ENCODE measurements at regions not wholly inside any gene's neighbourhood (a gene's known extent, or its start where the extent isn't known, plus 50 kb on each side); places are given as distances from the start of the nearest gene placed in this dataset.

GRCh38 chr11:80227915-80228314 is 787.1 kb upstream of the TENM4 start:
- H3K4me1 ChIP-seq (ENCODE audit: insufficient read depth), result no peaks in the 10 kb centered on the region
- DNase-seq (ENCODE audit: low spot score), result no peak
- H3K79me2 ChIP-seq, result no peaks in the 10 kb centered on the region
- H3K9me3 ChIP-seq (ENCODE audit: low read depth), result peaks cover 8% of the 10 kb centered on the region
- H3K36me3 ChIP-seq (replicated peaks; ENCODE audit: insufficient read depth, low read depth), result no peaks in the 10 kb centered on the region
- H3K4me3 ChIP-seq, result no peak overlapping the region
- no peak overlapping the region for H2AFZ ChIP-seq
- H3K27me3 ChIP-seq, result no peaks in the 10 kb centered on the region
- TF ChIP-seq EZH2 (IDR thresholded peaks at IDR 0.05; ENCODE audit: borderline replicate concordance) (no peak), CTCF (IDR thresholded peaks at IDR 0.05; ENCODE audit: poor library complexity) (no peak), EZH2phosphoT487 (IDR thresholded peaks at IDR 0.05; ENCODE audit: low read depth, severe bottlenecking, unreplicated experiment) (no peak)
- no peaks in the 10 kb centered on the region for H4K20me1 ChIP-seq (ENCODE audit: insufficient read depth, poor library complexity, severe bottlenecking)
- no peak overlapping the region for H3K4me2 ChIP-seq
- no peak overlapping the region for H3K27ac ChIP-seq
- H3K9me2 ChIP-seq (replicated peaks; ENCODE audit: insufficient read depth), result no peaks in the 10 kb centered on the region

GRCh38 chr11:80214413-80214812 is 773.6 kb upstream of the TENM4 start:
- no peaks in the 10 kb centered on the region for H3K9me3 ChIP-seq (ENCODE audit: low read depth)
- no peaks in the 10 kb centered on the region for H3K4me1 ChIP-seq (ENCODE audit: insufficient read depth)
- TF ChIP-seq CTCF (IDR thresholded peaks at IDR 0.05; ENCODE audit: poor library complexity), result no peak
- no peak for TF ChIP-seq EZH2phosphoT487 (IDR thresholded peaks at IDR 0.05; ENCODE audit: low read depth, severe bottlenecking, unreplicated experiment)
- TF ChIP-seq EZH2 (IDR thresholded peaks at IDR 0.05; ENCODE audit: borderline replicate concordance), result no peak
- DNase-seq (ENCODE audit: low spot score), result no peak
- H2AFZ ChIP-seq, result no peak overlapping the region
- H3K27ac ChIP-seq, result no peak overlapping the region
- H4K20me1 ChIP-seq (ENCODE audit: insufficient read depth, poor library complexity, severe bottlenecking), result no peaks in the 10 kb centered on the region
- H3K9me2 ChIP-seq (replicated peaks; ENCODE audit: insufficient read depth), result no peaks in the 10 kb centered on the region
- no peaks in the 10 kb centered on the region for H3K36me3 ChIP-seq (replicated peaks; ENCODE audit: insufficient read depth, low read depth)
- H3K4me3 ChIP-seq, result no peak overlapping the region
- H3K79me2 ChIP-seq, result no peaks in the 10 kb centered on the region
- no peaks in the 10 kb centered on the region for H3K27me3 ChIP-seq
- no peak overlapping the region for H3K4me2 ChIP-seq
- WGBS (ENCODE audit: low lambda C conversion rate, missing lambda C conversion rate), result 87% methylated on average over 2 of the region's 2 CpGs

GRCh38 chr11:80211673-80212072 is 770.8 kb upstream of the TENM4 start:
- Histone ChIP-seq H3K4me2 (no peak overlapping the region), H4K20me1 (ENCODE audit: insufficient read depth, poor library complexity, severe bottlenecking) (no peaks in the 10 kb centered on the region), H3K79me2 (no peaks in the 10 kb centered on the region), H3K27ac (no peak overlapping the region), H3K9me2 (replicated peaks; ENCODE audit: insufficient read depth) (no peaks in the 10 kb centered on the region), H2AFZ (no peak overlapping the region), H3K36me3 (replicated peaks; ENCODE audit: insufficient read depth, low read depth) (no peaks in the 10 kb centered on the region), H3K4me1 (ENCODE audit: insufficient read depth) (no peaks in the 10 kb centered on the region), H3K4me3 (no peak overlapping the region), H3K27me3 (no peaks in the 10 kb centered on the region), H3K9me3 (ENCODE audit: low read depth) (no peaks in the 10 kb centered on the region)
- 79% methylated on average over 3 of the region's 3 CpGs for WGBS (ENCODE audit: low lambda C conversion rate, missing lambda C conversion rate)
- no peak for DNase-seq (ENCODE audit: low spot score)
- TF ChIP-seq EZH2 (IDR thresholded peaks at IDR 0.05; ENCODE audit: borderline replicate concordance) (no peak), EZH2phosphoT487 (IDR thresholded peaks at IDR 0.05; ENCODE audit: low read depth, severe bottlenecking, unreplicated experiment) (no peak), CTCF (IDR thresholded peaks at IDR 0.05; ENCODE audit: poor library complexity) (no peak)

- Histone ChIP-seq H3K79me2 (no peaks in the 10 kb centered on the region), H3K27me3 (no peaks in the 10 kb centered on the region), H3K9me3 (ENCODE audit: low read depth) (no peaks in the 10 kb centered on the region), H3K9me2 (replicated peaks; ENCODE audit: insufficient read depth) (no peaks in the 10 kb centered on the region), H2AFZ (no peak overlapping the region), H3K4me3 (no peak overlapping the region), H4K20me1 (ENCODE audit: insufficient read depth, poor library complexity, severe bottlenecking) (no peaks in the 10 kb centered on the region), H3K36me3 (replicated peaks; ENCODE audit: insufficient read depth, low read depth) (no peaks in the 10 kb centered on the region), H3K4me1 (ENCODE audit: insufficient read depth) (no peaks in the 10 kb centered on the region), H3K27ac (no peak overlapping the region), H3K4me2 (no peak overlapping the region)
- TF ChIP-seq CTCF (IDR thresholded peaks at IDR 0.05; ENCODE audit: poor library complexity) (no peak), EZH2 (IDR thresholded peaks at IDR 0.05; ENCODE audit: borderline replicate concordance) (no peak), EZH2phosphoT487 (IDR thresholded peaks at IDR 0.05; ENCODE audit: low read depth, severe bottlenecking, unreplicated experiment) (no peak)
- DNase-seq (ENCODE audit: low spot score), result no peak
Measured at GRCh38 chr11:80204021-80204420, 763.2 kb upstream of the TENM4 start.
